Dermis blood vessel endothelial cell (primary cell): ENCODE measurements at regions not wholly inside any gene's neighbourhood (a gene's known extent, or its start where the extent isn't known, plus 50 kb on each side); places are given as distances from the start of the nearest gene placed in this dataset.
A peak's percentile ranks its signal among the peaks of the same experiment; 100 is the strongest.
"Not testable (repeated sequence)": the region's sequence is repeated elsewhere in the genome, so short reads cannot be mapped to it uniquely, and the experiment has no call there.

Experiments used
- DNase-seq: peaks from one replicate; pipeline ENCODE4 v3.0.0; 2010

- no peak for DNase-seq
These were observed 106.7 kb upstream of the KDM7A start for GRCh38 chr7:140283472-140283871.

- DNase-seq = no peak
These were observed 105.2 kb upstream of the KDM7A start for GRCh38 chr7:140281960-140282359.

GRCh38 chr7:140281255-140281654 lies 104.5 kb upstream of the KDM7A start:
- DNase-seq = no peak

- DNase-seq = peak; percentile 7
These were observed 99.2 kb upstream of the KDM7A start for GRCh38 chr7:140276001-140276400.

- peak; percentile 53 for DNase-seq
These were observed 98.5 kb upstream of the KDM7A start for GRCh38 chr7:140275069-140275965.

- DNase-seq = no peak
These were observed 96.6 kb upstream of the KDM7A start for GRCh38 chr7:140273417-140273816.

- not testable (repeated sequence) for DNase-seq
These were observed 94.8 kb upstream of the KDM7A start for GRCh38 chr7:140271643-140271968.

- DNase-seq = no peak
These were observed 92.3 kb upstream of the KDM7A start for GRCh38 chr7:140269004-140269638.

- DNase-seq = no peak
These were observed 90.8 kb upstream of the KDM7A start for GRCh38 chr7:140267381-140268226.

GRCh38 chr7:140263277-140263676 lies 86.5 kb upstream of the KDM7A start:
- no peak for DNase-seq

GRCh38 chr7:140262242-140262903 lies 85.6 kb upstream of the KDM7A start:
- DNase-seq = no peak

GRCh38 chr7:140261522-140261921 lies 84.7 kb upstream of the KDM7A start:
- no peak for DNase-seq

- DNase-seq = no peak
These were observed 84.3 kb upstream of the KDM7A start for GRCh38 chr7:140261105-140261486.

- peak; percentile 54 for DNase-seq
These were observed 83.7 kb upstream of the KDM7A start for GRCh38 chr7:140260352-140261104.

- DNase-seq = not testable (repeated sequence)
These were observed 80.5 kb upstream of the KDM7A start for GRCh38 chr7:140257278-140257677.

GRCh38 chr7:140254976-140255375 lies 78.2 kb upstream of the KDM7A start:
- DNase-seq = not testable (repeated sequence)

GRCh38 chr7:140249036-140249806 lies 72.4 kb upstream of the KDM7A start:
- DNase-seq = no peak

GRCh38 chr7:140247559-140247958 lies 70.8 kb upstream of the KDM7A start:
- DNase-seq = no peak

GRCh38 chr7:140245611-140246105 lies 68.9 kb upstream of the KDM7A start:
- DNase-seq = no peak

GRCh38 chr7:140242057-140243031 lies 65.6 kb upstream of the KDM7A start:
- DNase-seq = no peak
